ENCODE measurements at regions not wholly inside any gene's neighbourhood (a gene's known extent, or its start where the extent isn't known, plus 50 kb on each side); places are given as distances from the start of the nearest gene placed in this dataset.

- no peak overlapping the region for H3K27ac ChIP-seq (replicated peaks)
- no peaks in the 10 kb centered on the region for H3K27me3 ChIP-seq (ENCODE audit: insufficient read depth, poor library complexity, severe bottlenecking)
- H3K4me3 ChIP-seq (replicated peaks; ENCODE audit: insufficient read depth, low read length) = no peak overlapping the region
- TF ChIP-seq SPI1 (IDR thresholded peaks at IDR 0.05; ENCODE audit: borderline replicate concordance, low read depth) (no peak), CTCF (IDR thresholded peaks at IDR 0.05; ENCODE audit: insufficient read depth, low read length) (no peak), REST (IDR thresholded peaks at IDR 0.05; ENCODE audit: insufficient replicate concordance, low read depth) (no peak), GABPA (IDR thresholded peaks at IDR 0.05; ENCODE audit: low read depth) (no peak), POLR2AphosphoS5 (IDR thresholded peaks at IDR 0.05; ENCODE audit: low read depth) (no peak)
- no peak for DNase-seq (ENCODE audit: low read depth in 1 of 2, low spot score in 1 of 2)
Observed at GRCh38 chr20:48531505-48531904, 296.3 kb downstream of the PREX1 start.

- no peaks in the 10 kb centered on the region for H3K27me3 ChIP-seq (ENCODE audit: insufficient read depth, poor library complexity, severe bottlenecking)
- no peak overlapping the region for H3K4me3 ChIP-seq (replicated peaks; ENCODE audit: insufficient read depth, low read length)
- TF ChIP-seq POLR2AphosphoS5 (IDR thresholded peaks at IDR 0.05; ENCODE audit: low read depth) (no peak), CTCF (IDR thresholded peaks at IDR 0.05; ENCODE audit: insufficient read depth, low read length) (no peak), REST (IDR thresholded peaks at IDR 0.05; ENCODE audit: insufficient replicate concordance, low read depth) (no peak), GABPA (IDR thresholded peaks at IDR 0.05; ENCODE audit: low read depth) (no peak), SPI1 (IDR thresholded peaks at IDR 0.05; ENCODE audit: borderline replicate concordance, low read depth) (no peak)
Observed at GRCh38 chr20:48530957-48531356, 296.8 kb downstream of the PREX1 start.

GRCh38 chr20:48528346-48528745 lies 299.5 kb downstream of the PREX1 start:
- TF ChIP-seq GABPA (IDR thresholded peaks at IDR 0.05; ENCODE audit: low read depth) (no peak), CTCF (IDR thresholded peaks at IDR 0.05; ENCODE audit: insufficient read depth, low read length) (no peak), REST (IDR thresholded peaks at IDR 0.05; ENCODE audit: insufficient replicate concordance, low read depth) (no peak), SPI1 (IDR thresholded peaks at IDR 0.05; ENCODE audit: borderline replicate concordance, low read depth) (no peak), POLR2AphosphoS5 (IDR thresholded peaks at IDR 0.05; ENCODE audit: low read depth) (no peak)

More at GRCh38 chr20:48530957-48531356, 296.8 kb downstream of the PREX1 start:
- H3K27ac ChIP-seq (replicated peaks) = no peak overlapping the region
- no peak for DNase-seq (ENCODE audit: low read depth in 1 of 2, low spot score in 1 of 2)

More at GRCh38 chr20:48528346-48528745, 299.5 kb downstream of the PREX1 start:
- H3K27ac ChIP-seq (replicated peaks) = no peak overlapping the region
- DNase-seq (ENCODE audit: low read depth in 1 of 2, low spot score in 1 of 2) = no peak
- no peak overlapping the region for H3K4me3 ChIP-seq (replicated peaks; ENCODE audit: insufficient read depth, low read length)
- H3K27me3 ChIP-seq (ENCODE audit: insufficient read depth, poor library complexity, severe bottlenecking) = no peaks in the 10 kb centered on the region
